GM23248 (cell line): ENCODE measurements at regions not wholly inside any gene's neighbourhood (a gene's known extent, or its start where the extent isn't known, plus 50 kb on each side); places are given as distances from the start of the nearest gene placed in this dataset.

Experiments
- DNase-seq: peaks from one replicate; pipeline ENCODE4 v3.0.0-alpha.2; 2015
- H2AFZ ChIP-seq: fragments of 200-600 bp; sonication (generic); 2 replicates; pipeline ENCODE4 v1.6.1; 2016; ENCODE audit warnings: antibody characterized with exemption
- H3F3A ChIP-seq: fragments of 200-600 bp; sonication (generic); 2 replicates; pipeline ENCODE4 v1.6.1; 2016; ENCODE audit warnings: mild to moderate bottlenecking, antibody characterized with exemption, mixed run types; ENCODE audit not compliant: insufficient read depth
- H3K27ac ChIP-seq: fragments of 200-600 bp; sonication (generic); 2 replicates; pipeline ENCODE4 v1.5.1; 2016; ENCODE audit warnings: mild to moderate bottlenecking
- H3K27me3 ChIP-seq: fragments of 200-600 bp; sonication (generic); replicated peaks from 2 replicates; pipeline ENCODE4 v1.6.1; 2016; ENCODE audit warnings: mild to moderate bottlenecking; ENCODE audit not compliant: insufficient read depth
- H3K36me3 ChIP-seq: fragments of 200-600 bp; sonication (generic); 2 replicates; pipeline ENCODE4 v1.6.1; 2016; ENCODE audit warnings: low read depth, mild to moderate bottlenecking
- H3K4me1 ChIP-seq: fragments of 200-600 bp; sonication (generic); 2 replicates; pipeline ENCODE4 v1.6.1; 2016; ENCODE audit warnings: mild to moderate bottlenecking; ENCODE audit not compliant: insufficient read depth
- H3K4me2 ChIP-seq: fragments of 200-600 bp; sonication (generic); one replicate; pipeline ENCODE4 v1.6.1; 2016; ENCODE audit warnings: mild to moderate bottlenecking; ENCODE audit not compliant: unreplicated experiment
- H3K4me3 ChIP-seq: fragments of 200-600 bp; sonication (generic); 2 replicates; pipeline ENCODE4 v1.5.1; 2016; ENCODE audit warnings: mild to moderate bottlenecking
- H3K79me2 ChIP-seq: fragments of 200-600 bp; sonication (generic); 2 replicates; pipeline ENCODE4 v1.6.1; 2016; ENCODE audit warnings: mild to moderate bottlenecking; ENCODE audit not compliant: insufficient read depth
- H3K9ac ChIP-seq: fragments of 200-600 bp; sonication (generic); 2 replicates; pipeline ENCODE4 v1.6.1; 2016; ENCODE audit warnings: mild to moderate bottlenecking
- H3K9me2 ChIP-seq: fragments of 200-600 bp; sonication (generic); 2 replicates; pipeline ENCODE4 v1.6.1; 2016; ENCODE audit warnings: mixed run types, mild to moderate bottlenecking, moderate library complexity; ENCODE audit not compliant: insufficient read depth
- H3K9me3 ChIP-seq: fragments of 200-600 bp; sonication (generic); one replicate; pipeline ENCODE4 v1.6.1; 2017; ENCODE audit warnings: low read depth
- H4K20me1 ChIP-seq: fragments of 200-600 bp; sonication (generic); 2 replicates; pipeline ENCODE4 v1.6.0; 2016; ENCODE audit not compliant: insufficient read depth
- EZH2 ChIP-seq: fragments of 200-600 bp; sonication (generic); IDR thresholded peaks from 2 replicates; pipeline ENCODE4 v1.6.1; 2018; ENCODE audit warnings: antibody characterized with exemption, mild to moderate bottlenecking; ENCODE audit not compliant: insufficient read depth, poor library complexity, severe bottlenecking
- EZH2phosphoT487 ChIP-seq: fragments of 200-600 bp; sonication (generic); IDR thresholded peaks from 2 replicates; pipeline ENCODE4 v1.6.1; 2018; ENCODE audit warnings: antibody characterized with exemption, moderate library complexity, mild to moderate bottlenecking, low read depth; ENCODE audit not compliant: insufficient read depth
- WGBS, 2 experiments: methylation state at CpG; one replicate each; pipeline ENCODE4 v1.1.6; 2015 to 2017; ENCODE audit warnings: low lambda C conversion rate in 2 of 2, low coverage in 1 of 2; ENCODE audit errors: missing lambda C conversion rate in 2 of 2; 5-methylcytosine and 5-hydroxymethylcytosine counted together
- in situ Hi-C: fragments of 300-500 bp; cut with MboI; formaldehyde crosslinking; loops from 2 replicates; pipeline ENCODE4 v1.15.0; 2020

DNA sequence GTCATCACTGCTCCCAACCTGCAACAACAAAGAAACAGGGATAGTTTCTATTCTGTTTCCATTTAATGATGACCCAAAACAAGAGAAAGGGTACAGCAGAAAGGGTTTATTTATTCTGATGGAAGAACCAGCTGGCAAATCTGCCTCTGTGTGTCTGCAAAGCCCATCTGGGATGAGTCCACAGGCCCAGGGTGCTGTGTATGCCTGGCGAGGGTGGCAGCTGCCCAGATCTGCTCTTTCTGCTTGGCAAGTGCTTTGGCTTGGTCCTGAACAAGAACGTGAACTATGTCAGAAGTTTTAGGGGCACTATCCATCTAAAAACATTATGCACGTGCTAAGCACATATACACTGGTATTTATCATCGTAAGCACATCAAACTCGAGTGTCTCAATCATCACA, 333.8 kb downstream of the CXCL12 start:
- 89% methylated on average over 5 of the region's 5 CpGs for WGBS, 2 experiments
- no peak overlapping the region for H3K4me2 ChIP-seq
- no peak overlapping the region for H3K27ac ChIP-seq
- H3K9ac ChIP-seq, result no peak overlapping the region
- no peak overlapping the region for H2AFZ ChIP-seq
- H3K79me2 ChIP-seq, result no peaks in the 10 kb centered on the region
- H3K27me3 ChIP-seq, result no peaks in the 10 kb centered on the region
- no peaks in the 10 kb centered on the region for H4K20me1 ChIP-seq
- in situ Hi-C loops, result loop anchor here (25.0 kb wide), 1 partner anchor 811 kb away; no protein-coding TSS in a partner anchor
- no peaks in the 10 kb centered on the region for H3K9me2 ChIP-seq
- H3K4me1 ChIP-seq, result peaks cover 25% of the 10 kb centered on the region
- H3K9me3 ChIP-seq, result no peaks in the 10 kb centered on the region
- H3F3A ChIP-seq, result peaks cover 15% of the 10 kb centered on the region
- TF ChIP-seq EZH2phosphoT487 (no peak), EZH2 (no peak)
- no peak for DNase-seq
- H3K36me3 ChIP-seq, result no peaks in the 10 kb centered on the region
- H3K4me3 ChIP-seq, result no peak overlapping the region

GRCh38 chr10:44049301-44050015, 335.4 kb downstream of the CXCL12 start:
- Histone ChIP-seq H3K4me1 (peaks cover 30% of the 10 kb centered on the region), H3K9ac (no peak overlapping the region), H3K36me3 (no peaks in the 10 kb centered on the region), H3F3A (peaks cover 21% of the 10 kb centered on the region), H3K79me2 (no peaks in the 10 kb centered on the region), H3K9me2 (no peaks in the 10 kb centered on the region), H3K9me3 (no peaks in the 10 kb centered on the region), H3K4me3 (no peak overlapping the region), H3K27me3 (no peaks in the 10 kb centered on the region), H3K27ac (no peak overlapping the region), H3K4me2 (no peak overlapping the region), H4K20me1 (no peaks in the 10 kb centered on the region), H2AFZ (no peak overlapping the region)
- no peak for TF ChIP-seq EZH2
- TF ChIP-seq EZH2phosphoT487, result no peak
- no peak for DNase-seq
- in situ Hi-C loops, result loop anchor here (25.0 kb wide), 1 partner anchor 813 kb away; no protein-coding TSS in a partner anchor
- WGBS, 2 experiments, result 93 to 96% methylated on average over 9 of the region's 9 CpGs

DNA sequence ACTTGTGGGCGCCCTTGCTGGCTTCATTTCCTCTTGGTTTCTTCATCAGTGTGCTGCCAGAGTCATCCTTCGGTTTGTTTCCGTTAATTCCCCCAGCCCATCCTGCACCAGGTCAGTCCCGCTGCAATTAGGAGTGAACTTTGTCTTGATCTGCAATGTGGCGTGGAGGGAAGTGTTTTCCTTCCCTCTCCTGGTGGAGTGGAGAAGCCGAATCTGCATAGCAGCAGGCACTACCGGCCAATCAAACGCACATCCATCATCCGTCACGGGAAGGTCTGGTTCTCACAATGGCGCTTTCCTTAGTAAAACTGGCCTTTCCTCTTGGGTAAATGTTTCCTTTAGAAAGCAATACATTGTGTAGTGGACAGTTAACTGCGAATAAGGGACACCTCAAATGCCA, 337.5 kb downstream of the CXCL12 start:
- Histone ChIP-seq H3K9me3 (no peaks in the 10 kb centered on the region), H3K36me3 (no peaks in the 10 kb centered on the region), H3K4me3 (no peak overlapping the region), H3K27ac (no peak overlapping the region), H3K27me3 (no peaks in the 10 kb centered on the region), H3K9me2 (no peaks in the 10 kb centered on the region), H3F3A (peaks cover 20% of the 10 kb centered on the region), H3K4me2 (no peak overlapping the region), H3K79me2 (no peaks in the 10 kb centered on the region), H3K4me1 (peaks cover 28% of the 10 kb centered on the region), H3K9ac (no peak overlapping the region), H2AFZ (no peak overlapping the region), H4K20me1 (no peaks in the 10 kb centered on the region)
- no peak for DNase-seq
- TF ChIP-seq EZH2phosphoT487 (no peak), EZH2 (no peak)
- WGBS, 2 experiments, result 96 to 98% methylated on average over 12 of the region's 12 CpGs
- in situ Hi-C loops, result no loop called here

DNA sequence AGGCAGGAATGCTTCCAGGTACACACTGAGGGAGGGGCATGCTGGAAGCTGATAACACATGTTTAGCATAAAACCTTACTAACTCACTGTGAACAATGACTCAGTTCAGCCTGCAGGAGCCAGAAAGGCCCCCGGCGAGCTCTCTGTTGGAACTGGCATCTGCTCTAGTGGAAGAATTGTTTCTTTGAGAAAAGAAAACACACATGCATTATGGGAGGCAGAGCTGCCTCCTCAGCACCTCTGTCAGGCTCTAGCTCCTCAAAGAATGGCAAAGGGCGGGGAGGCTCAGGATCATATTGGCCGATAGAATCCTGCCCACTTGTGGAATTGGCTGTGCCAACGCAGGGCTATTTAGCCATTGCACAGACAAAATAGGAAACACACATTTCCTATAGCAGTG, 338.3 kb downstream of the CXCL12 start:
- H3K27ac ChIP-seq, result no peak overlapping the region
- H3K9me2 ChIP-seq, result no peaks in the 10 kb centered on the region
- in situ Hi-C loops, result no loop called here
- H2AFZ ChIP-seq, result no peak overlapping the region
- no peaks in the 10 kb centered on the region for H3K79me2 ChIP-seq
- H3F3A ChIP-seq, result peaks cover 15% of the 10 kb centered on the region
- peak; percentile 68 for DNase-seq
- H3K4me1 ChIP-seq, result peaks cover 20% of the 10 kb centered on the region
- 67 to 70% methylated on average over 5 of the region's 5 CpGs for WGBS, 2 experiments
- H3K9me3 ChIP-seq, result no peaks in the 10 kb centered on the region
- no peak overlapping the region for H3K4me2 ChIP-seq
- TF ChIP-seq EZH2 (no peak), EZH2phosphoT487 (no peak)
- H4K20me1 ChIP-seq, result no peaks in the 10 kb centered on the region
- H3K4me3 ChIP-seq, result no peak overlapping the region
- no peak overlapping the region for H3K9ac ChIP-seq
- H3K27me3 ChIP-seq, result no peaks in the 10 kb centered on the region
- no peaks in the 10 kb centered on the region for H3K36me3 ChIP-seq
